ENCODE measurements at regions not wholly inside any gene's neighbourhood (a gene's known extent, or its start where the extent isn't known, plus 50 kb on each side); places are given as distances from the start of the nearest gene placed in this dataset.

- DNase-seq (ENCODE audit: low spot score) (no peak), ATAC-seq (no peak)
- Histone ChIP-seq H3K9me2 (ENCODE audit: insufficient read depth) (0 out of 2 replicates have a peak, but pooled peaks cover 5% of the 10 kb centered on the region), H3K4me3 (no peak overlapping the region), H3F3A (replicated peaks; ENCODE audit: low read depth) (no peaks in the 10 kb centered on the region), H3K79me2 (replicated peaks; ENCODE audit: insufficient read depth) (no peaks in the 10 kb centered on the region), H3K4me1 (ENCODE audit: insufficient read depth) (no peaks in the 10 kb centered on the region), H3K27ac (ENCODE audit: low read depth) (no peak overlapping the region), H3K36me3 (ENCODE audit: insufficient read depth) (no peaks in the 10 kb centered on the region), H3K4me2 (no peak overlapping the region), H4K20me1 (replicated peaks; ENCODE audit: insufficient read depth) (no peaks in the 10 kb centered on the region), H2AFZ (no peak overlapping the region), H3K27me3 (ENCODE audit: insufficient read depth) (no peaks in the 10 kb centered on the region)
- no peak for TF ChIP-seq NANOG (IDR thresholded peaks at IDR 0.05; ENCODE audit: borderline replicate concordance)
- TF ChIP-seq ZNF114 (CRISPR knock-in tag; IDR thresholded peaks at IDR 0.05) = no peak
- no peak for TF ChIP-seq STAT1 (IDR thresholded peaks at IDR 0.05; ENCODE audit: unreplicated experiment)
- no peak for TF ChIP-seq ZNF462 (CRISPR knock-in tag; IDR thresholded peaks at IDR 0.05)
- no peak overlapping the region for H3K27ac Mint-ChIP-seq
- H3K9me3 Mint-ChIP-seq = peaks cover 14% of the 10 kb centered on the region
- no peak overlapping the region for H3K4me3 Mint-ChIP-seq
- peaks cover 7% of the 10 kb centered on the region; the same call in 2 of the 3 replicates for H3K36me3 Mint-ChIP-seq (ENCODE audit: low read depth)
- H3K4me1 Mint-ChIP-seq = no peaks in the 10 kb centered on the region
- H3K27me3 Mint-ChIP-seq (ENCODE audit: insufficient read depth, low read depth, poor library complexity) = peaks cover 2% of the 10 kb centered on the region
These were observed 697.9 kb upstream of the ADAMTS16 start for GRCh38 chr5:4442221-4442620.

- no peak overlapping the region for H3K27ac ChIP-seq (ENCODE audit: low read depth)
- no peaks in the 10 kb centered on the region for H3K4me1 ChIP-seq (ENCODE audit: insufficient read depth)
- H3F3A ChIP-seq (replicated peaks; ENCODE audit: low read depth) = no peaks in the 10 kb centered on the region
- no peak overlapping the region for H3K4me3 Mint-ChIP-seq
- H2AFZ ChIP-seq = no peak overlapping the region
- H3K9me3 Mint-ChIP-seq = peaks cover 18% of the 10 kb centered on the region
- no peak overlapping the region for H3K27ac Mint-ChIP-seq
- H3K4me2 ChIP-seq = no peak overlapping the region
- H4K20me1 ChIP-seq (replicated peaks; ENCODE audit: insufficient read depth) = no peaks in the 10 kb centered on the region
- H3K36me3 ChIP-seq (ENCODE audit: insufficient read depth) = no peaks in the 10 kb centered on the region; the same call in 1 of the 2 replicates
- no peaks in the 10 kb centered on the region for H3K4me1 Mint-ChIP-seq
- no peak overlapping the region for H3K4me3 ChIP-seq
- peaks cover 7% of the 10 kb centered on the region; the same call in 2 of the 3 replicates for H3K36me3 Mint-ChIP-seq (ENCODE audit: low read depth)
- no peaks in the 10 kb centered on the region for H3K27me3 Mint-ChIP-seq (ENCODE audit: insufficient read depth, low read depth, poor library complexity)
- DNase-seq (ENCODE audit: low spot score) (no peak), ATAC-seq (no peak)
- no peaks in the 10 kb centered on the region for H3K27me3 ChIP-seq (ENCODE audit: insufficient read depth)
- no peaks in the 10 kb centered on the region for H3K79me2 ChIP-seq (replicated peaks; ENCODE audit: insufficient read depth)
- H3K9me2 ChIP-seq (ENCODE audit: insufficient read depth) = no peaks in the 10 kb centered on the region
- TF ChIP-seq ETS1 (IDR thresholded peaks at IDR 0.05) = no peak
- no peak for TF ChIP-seq CTCF (conservative IDR thresholded peaks at IDR 0.05; ENCODE audit: low read depth in 2 of 2)
- no peak for TF ChIP-seq EZH2 (IDR thresholded peaks at IDR 0.05; ENCODE audit: low read depth, unreplicated experiment)
- no peak for TF ChIP-seq ZNF331 (CRISPR knock-in tag; IDR thresholded peaks at IDR 0.05; ENCODE audit: low read depth)
- no peak for TF ChIP-seq EZH2phosphoT487 (IDR thresholded peaks at IDR 0.05; ENCODE audit: unreplicated experiment)
- no peak for TF ChIP-seq NANOG (IDR thresholded peaks at IDR 0.05; ENCODE audit: borderline replicate concordance)
These were observed 692.5 kb upstream of the ADAMTS16 start for GRCh38 chr5:4447657-4448056.

All from GM23338 (cell line).